ENCODE measurements at regions not wholly inside any gene's neighbourhood (a gene's known extent, or its start where the extent isn't known, plus 50 kb on each side); places are given as distances from the start of the nearest gene placed in this dataset.
"Not testable (repeated sequence)": the region's sequence is repeated elsewhere in the genome, so short reads cannot be mapped to it uniquely, and the experiment has no call there.

GRCh38 chr11:106275151-106275550, 197.7 kb downstream of the AASDHPPT start:
- no peak for DNase-seq (ENCODE audit: low read depth, low spot score)
- H3K27ac ChIP-seq = no peak overlapping the region

DNA sequence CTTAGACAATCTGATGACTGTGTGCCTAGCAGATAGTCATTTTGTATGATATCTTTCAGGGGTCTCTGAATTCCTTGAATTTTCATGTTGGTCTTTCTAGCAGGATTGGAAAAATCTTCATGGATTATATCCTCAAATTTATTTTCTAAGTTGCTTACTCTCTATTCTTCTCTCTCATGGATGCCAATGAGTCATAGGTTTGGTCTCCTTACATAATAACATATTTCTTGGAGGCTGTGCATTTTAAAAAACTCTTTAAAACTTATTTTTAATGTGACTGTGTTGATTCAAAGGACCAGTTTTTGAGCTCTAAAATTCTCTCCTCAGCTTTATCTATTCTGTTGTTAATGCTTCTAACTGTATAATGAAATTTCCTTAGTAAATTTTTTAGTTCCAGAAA, 198.7 kb downstream of the AASDHPPT start:
- no peak for DNase-seq (ENCODE audit: low read depth, low spot score)
- H3K27ac ChIP-seq = no peak overlapping the region

DNA sequence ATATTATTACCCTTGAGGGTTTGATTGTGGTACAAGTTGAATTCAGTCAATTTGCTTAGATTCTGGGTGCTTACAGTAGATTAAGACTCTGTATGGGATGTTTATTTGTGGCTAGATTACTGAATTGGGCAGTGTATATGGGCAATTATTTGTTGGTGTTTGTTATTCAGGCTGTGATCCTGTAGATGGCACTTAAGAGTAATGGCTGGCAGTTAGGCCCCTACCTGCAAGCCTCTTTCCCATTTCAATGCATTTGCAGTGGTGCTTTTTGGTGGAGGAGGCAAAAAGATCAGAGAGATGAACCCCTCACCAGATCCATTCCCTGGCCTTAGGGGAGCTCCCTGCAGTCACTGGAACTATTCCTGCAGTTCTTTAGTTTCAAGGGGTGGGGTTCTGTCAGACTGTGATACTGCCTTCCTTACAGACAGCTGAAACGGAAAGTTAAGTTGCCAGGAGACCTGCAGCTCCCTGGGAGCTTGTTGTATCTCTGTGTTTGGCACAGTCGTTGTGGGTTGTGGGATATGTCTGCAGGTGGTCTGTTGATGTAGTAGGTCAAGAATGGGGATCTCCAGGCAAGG, 199.5 kb downstream of the AASDHPPT start:
- DNase-seq (ENCODE audit: low read depth, low spot score) = no peak
- no peak overlapping the region for H3K27ac ChIP-seq

GRCh38 chr11:106277484-106277883, 200.0 kb downstream of the AASDHPPT start:
- DNase-seq (ENCODE audit: low read depth, low spot score) = no peak
- no peak overlapping the region for H3K27ac ChIP-seq

GRCh38 chr11:106278391-106278790, 200.9 kb downstream of the AASDHPPT start:
- DNase-seq (ENCODE audit: low read depth, low spot score) = no peak

GRCh38 chr11:106280036-106280435, 202.6 kb downstream of the AASDHPPT start:
- no peak for DNase-seq (ENCODE audit: low read depth, low spot score)
- H3K27ac ChIP-seq = no peak overlapping the region

More at GRCh38 chr11:106278391-106278790, 200.9 kb downstream of the AASDHPPT start:
- no peak overlapping the region for H3K27ac ChIP-seq

DNA sequence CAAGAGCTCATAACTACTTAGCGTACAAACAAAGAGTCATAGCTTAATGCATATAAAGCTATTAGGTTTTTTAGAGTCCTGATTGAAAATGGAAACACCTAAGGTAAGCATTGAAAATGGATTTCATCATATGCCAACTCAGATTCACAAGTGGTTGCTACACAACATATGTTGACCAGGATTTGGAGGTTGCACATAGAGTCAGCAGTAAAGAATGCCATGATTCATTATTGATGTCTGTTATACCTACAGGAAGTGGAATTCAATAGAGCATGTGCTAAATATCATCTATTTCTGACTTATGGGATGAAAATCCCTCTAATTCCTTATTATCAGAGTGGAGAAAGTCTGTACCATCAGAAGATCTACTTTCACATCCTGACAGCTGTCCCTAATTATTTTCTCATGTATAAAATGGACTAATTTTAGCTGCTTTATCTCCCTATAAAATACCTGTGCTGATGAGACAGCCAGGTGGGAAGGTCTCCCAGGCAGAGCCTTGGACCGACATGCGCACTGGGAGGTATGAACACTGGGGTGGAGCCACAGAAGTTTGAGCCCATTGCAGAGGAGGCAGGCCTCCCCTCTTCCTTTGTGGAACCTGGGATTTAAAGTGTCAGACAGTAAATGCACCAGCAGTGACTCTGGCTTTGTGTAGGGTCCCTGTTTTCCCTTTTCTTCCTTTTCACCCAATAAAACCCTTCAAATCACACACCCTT, 204.2 kb downstream of the AASDHPPT start:
- DNase-seq (ENCODE audit: low read depth, low spot score) = peak; percentile 78
- peak overlapping the region; percentile 73 for H3K27ac ChIP-seq

- H3K27ac ChIP-seq = no peak overlapping the region
- no peak for DNase-seq (ENCODE audit: low read depth, low spot score)
Measured at GRCh38 chr11:106286881-106287504, 209.5 kb downstream of the AASDHPPT start.

- no peak overlapping the region for H3K27ac ChIP-seq
- no peak for DNase-seq (ENCODE audit: low read depth, low spot score)
Measured at GRCh38 chr11:106288057-106288456, 210.6 kb downstream of the AASDHPPT start.

- H3K27ac ChIP-seq = no peak overlapping the region
- DNase-seq (ENCODE audit: low read depth, low spot score) = no peak
Measured at GRCh38 chr11:106288822-106289387, 211.4 kb downstream of the AASDHPPT start.

GRCh38 chr11:106292526-106292925, 215.1 kb downstream of the AASDHPPT start:
- DNase-seq (ENCODE audit: low read depth, low spot score) = no peak
- H3K27ac ChIP-seq = no peak overlapping the region

DNA sequence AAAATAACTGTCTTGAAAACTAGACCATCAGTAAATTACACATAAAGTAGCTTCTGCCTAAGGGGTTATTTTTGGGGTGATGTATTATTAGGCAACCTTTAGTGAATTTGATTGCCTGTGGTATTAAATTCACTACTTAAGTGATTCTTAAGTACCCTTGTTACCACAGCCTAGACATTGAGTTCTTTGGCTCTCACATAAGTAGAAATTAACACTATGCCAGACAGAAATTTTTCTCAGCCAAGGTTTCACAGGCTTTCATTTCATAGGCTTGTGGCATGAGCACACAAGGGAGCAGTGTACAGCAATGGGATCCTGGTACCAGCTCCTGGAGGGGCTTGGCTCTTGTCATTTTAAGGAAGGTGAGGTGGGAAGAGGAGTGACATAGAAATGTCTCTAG, 218.5 kb downstream of the AASDHPPT start:
- DNase-seq (ENCODE audit: low read depth, low spot score) = no peak
- H3K27ac ChIP-seq = no peak overlapping the region

GRCh38 chr11:106302416-106302815, 225.0 kb downstream of the AASDHPPT start:
- DNase-seq (ENCODE audit: low read depth, low spot score) = no peak

DNA sequence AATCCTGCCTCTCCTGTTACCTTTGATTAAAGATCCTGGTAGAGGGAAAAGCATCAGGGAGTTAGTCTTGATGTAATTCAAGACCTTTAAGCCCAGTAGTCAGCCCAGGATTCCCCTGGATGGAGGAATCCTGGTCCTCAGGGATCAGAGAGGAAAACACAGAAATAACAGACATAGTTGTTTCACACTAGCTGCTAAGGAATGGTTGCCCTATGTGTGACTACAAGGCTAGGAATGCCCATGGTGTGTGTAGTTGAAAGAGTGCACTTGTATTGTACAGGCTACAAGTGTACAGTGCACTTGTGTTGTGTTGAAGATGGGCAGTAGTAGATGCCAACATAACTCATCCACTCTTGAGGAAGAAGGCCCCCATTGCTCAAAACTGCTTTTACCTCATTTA, 226.8 kb downstream of the AASDHPPT start:
- DNase-seq (ENCODE audit: low read depth, low spot score) = no peak
- no peak overlapping the region for H3K27ac ChIP-seq

More at GRCh38 chr11:106302416-106302815, 225.0 kb downstream of the AASDHPPT start:
- H3K27ac ChIP-seq = no peak overlapping the region

DNA sequence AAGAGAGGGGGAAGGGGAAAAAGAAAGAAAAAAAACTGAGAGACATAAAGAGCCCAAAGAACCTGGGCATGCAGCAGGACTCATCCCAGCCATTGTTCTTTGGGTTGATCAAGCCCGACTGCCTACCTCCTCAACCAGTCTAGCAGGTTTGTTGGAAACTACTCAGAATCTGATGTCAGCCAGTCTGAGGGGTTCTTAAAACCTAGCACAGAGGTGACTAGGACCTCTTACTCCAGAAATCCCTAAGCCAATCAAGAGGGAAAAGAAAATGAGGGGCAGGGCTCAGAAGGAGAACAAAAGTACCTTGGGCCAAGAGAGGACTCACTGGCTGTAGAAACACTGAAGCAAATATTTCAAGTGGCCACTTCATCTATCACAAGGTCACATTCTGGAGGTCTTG, 228.0 kb downstream of the AASDHPPT start:
- DNase-seq (ENCODE audit: low read depth, low spot score) = peak; percentile 67
- no peak overlapping the region for H3K27ac ChIP-seq

- no peak overlapping the region for H3K27ac ChIP-seq
- DNase-seq (ENCODE audit: low read depth, low spot score) = no peak
Measured at GRCh38 chr11:106306942-106307341, 229.5 kb downstream of the AASDHPPT start.

GRCh38 chr11:106309070-106309684, 231.7 kb downstream of the AASDHPPT start:
- DNase-seq (ENCODE audit: low read depth, low spot score) = no peak

DNA sequence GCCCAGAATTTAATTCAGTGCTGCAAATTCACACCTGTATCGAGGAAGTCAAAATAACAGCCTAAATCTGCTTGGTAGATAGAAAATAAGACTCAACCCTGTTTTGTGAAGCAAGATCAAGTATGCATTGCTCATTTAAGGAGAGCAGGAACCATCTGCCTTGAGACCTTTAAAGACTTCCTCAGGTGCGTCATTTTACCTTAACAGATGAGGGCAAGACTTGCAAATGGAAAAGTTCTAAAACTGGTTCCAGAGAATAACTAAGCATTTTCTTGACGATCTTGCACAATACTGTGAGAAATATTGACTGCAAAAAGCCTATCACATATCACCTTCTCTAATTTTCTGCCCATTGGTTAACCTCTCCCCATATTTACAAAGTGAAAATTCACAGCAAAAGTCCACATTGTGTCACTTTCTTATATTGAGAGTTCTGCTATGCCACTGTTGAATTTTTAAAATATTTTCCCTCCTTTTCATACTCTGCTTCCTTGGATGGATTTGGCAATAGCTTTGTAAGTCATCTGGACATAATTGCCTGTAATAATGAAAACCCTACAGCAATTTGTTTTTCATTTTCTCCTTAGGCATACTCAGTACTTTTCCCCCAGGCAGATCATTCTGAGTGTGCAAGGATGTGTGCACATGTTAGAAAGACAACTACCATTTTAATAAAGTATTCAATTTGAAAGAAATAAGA, 234.2 kb downstream of the AASDHPPT start:
- H3K27ac ChIP-seq = no peak overlapping the region
- no peak for DNase-seq (ENCODE audit: low read depth, low spot score)

More at GRCh38 chr11:106309070-106309684, 231.7 kb downstream of the AASDHPPT start:
- H3K27ac ChIP-seq = no peak overlapping the region

DNA sequence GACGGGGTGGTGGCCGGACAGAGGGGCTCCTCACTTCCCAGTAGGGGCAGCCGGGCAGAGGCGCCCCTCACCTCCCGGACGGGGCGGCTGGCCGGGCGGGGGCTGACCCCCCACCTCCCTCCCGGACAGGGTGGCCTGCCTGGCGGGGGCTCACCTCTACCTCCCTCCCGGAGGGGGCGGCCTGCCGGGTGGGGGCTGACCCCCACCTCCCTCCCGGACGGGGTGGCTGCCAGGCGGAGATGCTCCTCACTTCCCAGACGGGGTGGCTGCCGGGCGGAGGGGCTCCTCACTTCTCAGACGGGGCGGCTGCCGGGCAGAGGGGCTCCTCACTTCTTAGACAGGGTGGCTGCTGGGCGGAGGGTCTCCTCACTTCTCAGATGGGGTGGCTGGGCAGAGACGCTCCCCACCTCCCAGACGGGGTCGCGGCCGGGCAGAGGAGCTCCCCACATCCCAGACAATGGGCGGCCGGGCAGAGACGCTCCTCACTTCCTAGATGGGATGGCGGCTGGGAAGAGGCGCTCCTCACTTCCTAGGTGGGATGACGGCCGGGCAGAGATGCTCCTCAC, 239.8 kb downstream of the AASDHPPT start:
- not testable (repeated sequence) for DNase-seq (ENCODE audit: low read depth, low spot score); H3K27ac ChIP-seq

DNA sequence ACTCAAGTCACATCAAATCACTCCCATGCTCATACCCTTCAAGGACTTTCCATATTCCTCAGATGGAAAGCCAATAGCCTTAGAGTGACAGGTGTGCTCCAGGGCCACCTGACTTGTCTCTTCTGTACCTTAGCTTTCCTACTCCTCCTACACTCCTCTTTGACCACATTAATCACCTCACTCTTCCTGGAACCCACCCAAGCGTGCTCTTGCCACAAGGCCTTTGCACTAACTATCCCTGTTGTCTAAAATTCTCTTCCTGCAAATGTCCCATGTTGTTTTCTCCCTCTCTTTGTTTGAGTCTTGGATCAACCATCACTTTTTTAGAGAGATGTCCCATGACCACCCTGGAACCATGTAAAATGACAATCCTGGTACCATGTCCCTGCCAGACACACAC, 244.1 kb downstream of the AASDHPPT start:
- no peak for DNase-seq (ENCODE audit: low read depth, low spot score)
- no peak overlapping the region for H3K27ac ChIP-seq
